SJSA1 (cell line): ENCODE measurements at regions not wholly inside any gene's neighbourhood (a gene's known extent, or its start where the extent isn't known, plus 50 kb on each side); places are given as distances from the start of the nearest gene placed in this dataset.
"Not testable (repeated sequence)": the region's sequence is repeated elsewhere in the genome, so short reads cannot be mapped to it uniquely, and the experiment has no call there.

Experiments used
- DNase-seq, 2 experiments: peaks; one replicate each; pipeline ENCODE4 v3.0.0-alpha.2; 2015 to 2020; ENCODE audit warnings: low spot score in 2 of 2, low read depth in 1 of 2
- H3K27ac ChIP-seq: fragments of 250-450 bp; sonication (Bioruptor Pico); 2 replicates; pipeline ENCODE4 v1.5.1; 2020; ENCODE audit warnings: mild to moderate bottlenecking, moderate library complexity
- H3K27me3 ChIP-seq: fragments of 250-450 bp; sonication (Bioruptor Pico); replicated peaks from 2 replicates; pipeline ENCODE4 v1.5.1; 2020; ENCODE audit warnings: mild to moderate bottlenecking, moderate library complexity
- H3K36me3 ChIP-seq: fragments of 250-450 bp; sonication (Bioruptor Pico); 2 replicates; pipeline ENCODE4 v1.5.1; 2020; ENCODE audit warnings: mild to moderate bottlenecking
- H3K4me1 ChIP-seq: fragments of 250-450 bp; sonication (Bioruptor Pico); replicated peaks from 2 replicates; pipeline ENCODE4 v1.6.1; 2021; ENCODE audit warnings: mild to moderate bottlenecking
- H3K4me3 ChIP-seq: fragments of 250-450 bp; sonication (Bioruptor Pico); 2 replicates; pipeline ENCODE4 v1.5.1; 2020; ENCODE audit warnings: mild to moderate bottlenecking
- H3K9me3 ChIP-seq: fragments of 250-450 bp; sonication (Bioruptor Pico); replicated peaks from 2 replicates; pipeline ENCODE4 v1.5.1; 2020; ENCODE audit warnings: mild to moderate bottlenecking

DNA sequence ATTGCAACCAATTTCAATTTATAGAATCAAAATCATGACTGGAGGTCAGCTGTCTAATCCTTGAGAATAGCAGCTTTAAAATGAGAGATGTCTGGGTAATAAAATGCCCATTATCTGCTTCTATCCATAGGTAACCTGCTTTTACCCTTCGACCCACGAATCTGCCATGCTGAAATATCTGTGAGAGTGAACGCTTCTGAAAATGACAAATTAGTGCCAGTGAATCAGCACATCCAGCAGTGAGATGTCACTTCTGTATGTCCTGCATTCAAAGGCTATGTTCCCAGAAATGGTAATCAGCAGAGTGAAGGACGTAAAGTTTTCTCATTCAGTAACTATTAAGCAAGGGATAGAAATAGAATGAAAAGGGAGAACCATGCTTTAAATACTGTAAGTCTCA, 532.4 kb upstream of the ITGA1 start:
- Histone ChIP-seq H3K9me3 (no peaks in the 10 kb centered on the region), H3K27me3 (no peaks in the 10 kb centered on the region), H3K4me3 (no peak overlapping the region), H3K4me1 (no peaks in the 10 kb centered on the region), H3K27ac (no peak overlapping the region), H3K36me3 (no peaks in the 10 kb centered on the region)
- no peak for DNase-seq

DNA sequence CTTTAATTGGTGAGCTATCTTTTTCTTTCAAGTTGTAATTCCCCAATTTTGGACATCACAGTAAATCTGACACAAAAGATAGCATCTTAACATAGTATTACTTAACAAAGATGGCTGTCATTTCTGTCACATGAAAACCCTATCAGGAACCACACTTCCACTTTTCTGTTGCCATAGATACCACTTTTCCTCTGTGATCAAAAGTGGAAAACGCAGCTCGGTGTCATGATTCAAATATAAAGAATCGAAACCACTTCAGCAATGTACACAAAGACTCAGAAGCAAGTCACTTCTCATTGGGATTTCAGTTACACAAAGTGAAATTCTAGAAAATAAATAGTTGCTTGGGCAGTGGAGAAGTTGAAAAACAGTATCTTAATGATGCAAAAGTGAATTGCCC, 524.9 kb upstream of the ITGA1 start:
- Histone ChIP-seq H3K27ac (no peak overlapping the region), H3K36me3 (no peaks in the 10 kb centered on the region), H3K4me3 (no peak overlapping the region), H3K9me3 (no peaks in the 10 kb centered on the region), H3K4me1 (no peaks in the 10 kb centered on the region), H3K27me3 (no peaks in the 10 kb centered on the region)
- DNase-seq: no peak

DNA sequence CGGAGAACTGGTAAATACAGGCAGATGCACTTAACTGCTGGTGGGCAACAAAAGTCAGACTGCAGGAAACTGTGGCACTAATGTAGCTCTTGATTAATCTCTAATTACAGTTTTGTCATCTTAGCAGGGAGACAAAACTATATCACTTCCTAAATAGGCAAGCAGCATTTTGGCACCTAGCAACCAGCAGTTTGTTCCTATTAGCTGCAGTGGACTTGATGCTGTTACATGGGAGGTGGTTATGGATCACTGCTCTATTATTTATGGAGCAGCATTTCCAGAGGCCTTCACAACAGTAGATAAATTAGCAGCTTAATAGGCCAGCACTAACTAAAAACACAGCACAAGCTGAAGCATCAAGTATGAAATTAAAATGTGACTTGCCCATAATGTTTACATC, 518.3 kb upstream of the ITGA1 start:
- no peak for DNase-seq
- Histone ChIP-seq H3K4me3 (no peak overlapping the region), H3K9me3 (no peaks in the 10 kb centered on the region), H3K4me1 (no peaks in the 10 kb centered on the region; the same call in 1 of the 2 replicates), H3K27ac (no peak overlapping the region), H3K27me3 (no peaks in the 10 kb centered on the region; the same call in 1 of the 2 replicates), H3K36me3 (no peaks in the 10 kb centered on the region)

GRCh38 chr5:52269859-52270258, 517.9 kb upstream of the ITGA1 start:
- no peaks in the 10 kb centered on the region for H3K36me3 ChIP-seq
- DNase-seq: no peak
- no peak overlapping the region for H3K27ac ChIP-seq
- H3K27me3 ChIP-seq: no peaks in the 10 kb centered on the region; the same call in 1 of the 2 replicates
- H3K4me1 ChIP-seq: no peaks in the 10 kb centered on the region; the same call in 1 of the 2 replicates
- H3K9me3 ChIP-seq: no peaks in the 10 kb centered on the region
- no peak overlapping the region for H3K4me3 ChIP-seq

- H3K4me1 ChIP-seq: no peaks in the 10 kb centered on the region
Measured at GRCh38 chr5:52275639-52276038, 512.1 kb upstream of the ITGA1 start.

DNA sequence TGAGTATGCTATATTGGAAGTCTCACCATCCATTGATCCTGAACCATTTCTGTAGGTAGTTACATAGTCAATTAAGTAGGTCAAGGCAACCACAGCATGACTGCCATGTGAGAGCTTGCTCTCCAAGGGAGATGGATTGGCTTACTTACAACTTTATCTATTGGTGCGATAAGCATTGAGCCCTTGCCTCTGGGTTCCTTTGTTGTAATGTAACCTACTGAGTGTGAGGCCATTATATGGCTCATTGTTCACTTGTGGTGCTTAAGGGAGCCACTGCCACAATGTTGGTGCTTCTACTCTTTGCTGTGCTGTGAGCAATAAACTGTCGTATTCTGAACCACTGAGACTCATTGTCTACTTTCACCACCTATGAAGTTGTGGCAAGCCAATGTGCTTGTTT, 510.6 kb upstream of the ITGA1 start:
- DNase-seq: no peak

More at GRCh38 chr5:52275639-52276038, 512.1 kb upstream of the ITGA1 start:
- Histone ChIP-seq H3K4me3 (no peak overlapping the region), H3K27me3 (no peaks in the 10 kb centered on the region; the same call in 1 of the 2 replicates), H3K27ac (no peak overlapping the region), H3K36me3 (no peaks in the 10 kb centered on the region), H3K9me3 (no peaks in the 10 kb centered on the region)
- no peak for DNase-seq

GRCh38 chr5:52282647-52283046, 505.1 kb upstream of the ITGA1 start:
- Histone ChIP-seq H3K4me3 (no peak overlapping the region), H3K27ac (no peak overlapping the region), H3K9me3 (no peaks in the 10 kb centered on the region), H3K4me1 (no peaks in the 10 kb centered on the region), H3K36me3 (no peaks in the 10 kb centered on the region), H3K27me3 (no peaks in the 10 kb centered on the region)
- DNase-seq: no peak

More for the DNA sequence above, 510.6 kb upstream of the ITGA1 start:
- Histone ChIP-seq H3K27ac (no peak overlapping the region), H3K4me1 (no peaks in the 10 kb centered on the region), H3K36me3 (no peaks in the 10 kb centered on the region), H3K4me3 (no peak overlapping the region), H3K27me3 (no peaks in the 10 kb centered on the region; the same call in 1 of the 2 replicates), H3K9me3 (no peaks in the 10 kb centered on the region)

GRCh38 chr5:52283221-52283620, 504.5 kb upstream of the ITGA1 start:
- no peak for DNase-seq
- Histone ChIP-seq H3K27me3 (no peaks in the 10 kb centered on the region), H3K4me3 (no peak overlapping the region), H3K4me1 (no peaks in the 10 kb centered on the region), H3K27ac (no peak overlapping the region), H3K36me3 (no peaks in the 10 kb centered on the region), H3K9me3 (no peaks in the 10 kb centered on the region)

DNA sequence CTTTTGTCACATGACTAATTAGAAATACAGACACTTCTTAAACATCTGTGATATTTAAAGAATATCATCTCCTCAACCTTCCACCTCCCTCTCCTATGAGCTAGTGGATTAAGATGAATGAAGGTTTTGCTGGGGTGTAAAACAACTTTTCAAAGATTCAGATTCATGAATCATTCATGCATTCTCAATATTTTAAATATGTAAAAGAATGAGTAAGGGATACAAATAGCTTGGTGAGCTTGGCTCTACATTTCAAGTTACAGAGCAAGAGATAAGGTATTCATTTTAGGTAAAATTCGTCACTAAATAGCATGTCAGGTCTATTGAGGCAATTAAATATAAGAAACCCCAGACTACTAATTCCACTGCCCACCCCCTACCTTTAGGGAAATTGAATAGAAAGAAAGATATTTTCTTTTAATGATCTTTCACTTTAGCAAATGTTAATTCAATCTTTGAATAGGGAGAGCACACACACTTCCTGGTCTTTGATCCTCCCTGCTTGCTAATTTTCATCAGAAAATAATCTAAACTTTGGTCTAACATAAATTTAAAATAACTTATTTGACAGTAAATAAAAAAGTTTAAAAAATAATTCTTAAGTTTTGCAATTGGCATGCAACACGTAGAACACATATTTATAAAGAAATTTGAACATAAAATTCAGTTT, 486.9 kb upstream of the ITGA1 start:
- Histone ChIP-seq H3K9me3 (no peaks in the 10 kb centered on the region), H3K36me3 (no peaks in the 10 kb centered on the region), H3K27ac (no peak overlapping the region), H3K4me1 (no peaks in the 10 kb centered on the region), H3K4me3 (no peak overlapping the region), H3K27me3 (no peaks in the 10 kb centered on the region)
- no peak for DNase-seq

DNA sequence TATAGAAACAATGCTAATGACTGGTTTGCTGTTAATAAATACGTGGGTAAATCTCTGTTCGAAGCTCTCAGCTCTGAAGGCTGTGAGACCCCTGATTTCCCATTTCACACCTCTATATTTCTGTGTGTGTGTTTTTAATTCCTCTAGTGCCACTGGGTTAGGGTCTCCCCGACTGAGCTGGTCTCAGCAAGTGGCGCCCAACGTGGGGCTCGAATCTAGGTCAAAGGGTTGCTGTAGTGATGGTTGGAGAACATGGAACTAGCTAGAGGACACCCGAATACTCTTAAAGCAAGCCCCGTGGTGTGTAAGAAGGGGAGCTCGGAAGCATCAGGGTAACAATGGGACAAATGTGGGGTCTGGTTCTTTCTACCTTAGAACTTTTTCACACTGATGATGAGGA, 482.9 kb upstream of the ITGA1 start:
- not testable (repeated sequence) for H3K4me3 ChIP-seq, H3K27ac ChIP-seq, H3K36me3 ChIP-seq, H3K9me3 ChIP-seq, H3K4me1 ChIP-seq, DNase-seq, H3K27me3 ChIP-seq

- no peak for DNase-seq
- Histone ChIP-seq H3K9me3 (no peaks in the 10 kb centered on the region), H3K4me3 (no peak overlapping the region), H3K27ac (no peak overlapping the region), H3K4me1 (no peaks in the 10 kb centered on the region), H3K36me3 (no peaks in the 10 kb centered on the region), H3K27me3 (no peaks in the 10 kb centered on the region)
Measured at GRCh38 chr5:52328220-52328806, 459.4 kb upstream of the ITGA1 start.

DNA sequence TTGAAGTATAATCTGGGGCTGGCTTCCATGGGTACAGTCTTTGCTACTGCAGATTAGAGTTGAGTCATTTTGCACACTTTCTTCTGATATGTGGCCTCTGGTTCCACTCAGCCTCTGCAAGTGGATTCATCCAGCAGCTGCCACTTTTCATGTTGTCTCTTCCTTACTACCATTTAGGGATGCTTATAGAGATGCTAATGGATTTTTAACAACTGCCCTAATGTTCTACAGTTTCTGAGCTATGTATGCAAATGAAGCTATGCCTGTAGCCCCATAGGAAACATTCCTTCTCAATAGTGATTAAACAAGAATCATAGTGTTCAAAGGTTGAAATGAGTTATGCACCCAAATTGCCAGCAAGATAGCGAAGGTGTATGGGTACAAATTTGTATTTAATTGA, 456.0 kb upstream of the ITGA1 start:
- no peak overlapping the region for H3K27ac ChIP-seq
- H3K36me3 ChIP-seq: no peaks in the 10 kb centered on the region
- no peak overlapping the region for H3K4me3 ChIP-seq
- no peaks in the 10 kb centered on the region for H3K4me1 ChIP-seq
- no peak for DNase-seq
- no peaks in the 10 kb centered on the region for H3K27me3 ChIP-seq
- H3K9me3 ChIP-seq: no peaks in the 10 kb centered on the region

DNA sequence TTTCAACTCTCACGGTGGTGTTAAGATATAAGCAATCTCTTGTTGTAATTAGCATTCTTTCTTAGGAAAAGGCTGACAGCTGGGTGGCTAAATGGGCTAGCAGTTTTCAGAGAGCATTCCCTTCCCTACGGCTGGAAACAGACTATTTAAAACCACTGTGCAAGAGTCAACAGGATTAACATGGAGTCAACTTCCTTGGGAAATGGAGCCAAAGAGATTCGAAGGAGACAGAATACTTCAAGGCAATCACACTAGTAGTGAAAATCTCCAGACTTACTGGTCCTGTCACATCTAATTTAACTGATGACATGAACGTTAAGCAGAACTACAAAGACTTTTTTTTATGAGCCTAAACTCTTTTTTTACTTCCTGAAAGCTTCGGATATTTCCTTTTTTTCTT, 453.3 kb upstream of the ITGA1 start:
- DNase-seq: no peak
- H3K36me3 ChIP-seq: no peaks in the 10 kb centered on the region
- no peak overlapping the region for H3K4me3 ChIP-seq
- H3K27me3 ChIP-seq: no peaks in the 10 kb centered on the region
- H3K4me1 ChIP-seq: no peaks in the 10 kb centered on the region
- no peak overlapping the region for H3K27ac ChIP-seq
- H3K9me3 ChIP-seq: no peaks in the 10 kb centered on the region

DNA sequence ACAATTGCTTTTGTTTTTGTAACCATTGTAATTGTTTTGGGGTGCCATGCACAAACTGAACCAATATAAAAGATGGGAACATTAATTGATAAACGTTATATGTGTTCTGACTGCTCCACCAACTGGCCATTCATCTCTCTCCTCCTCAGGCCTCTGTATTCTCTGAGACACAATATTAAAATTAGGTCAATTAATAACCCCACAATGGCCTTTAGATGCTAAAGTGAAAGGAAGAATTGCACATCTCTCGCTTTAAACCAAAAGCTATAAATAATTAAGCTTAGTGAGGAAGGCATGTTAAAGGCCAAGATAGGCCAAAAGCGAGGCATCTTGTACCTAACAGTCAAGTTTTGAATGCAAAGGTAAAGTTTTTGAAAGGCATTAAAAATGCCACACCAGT, 448.4 kb upstream of the ITGA1 start:
- Histone ChIP-seq H3K27ac (no peak overlapping the region), H3K9me3 (no peaks in the 10 kb centered on the region), H3K4me1 (no peaks in the 10 kb centered on the region), H3K27me3 (no peaks in the 10 kb centered on the region; the same call in 1 of the 2 replicates), H3K4me3 (no peak overlapping the region), H3K36me3 (no peaks in the 10 kb centered on the region)
- no peak for DNase-seq

GRCh38 chr5:52342361-52342760, 445.4 kb upstream of the ITGA1 start:
- DNase-seq: no peak
- no peak overlapping the region for H3K4me3 ChIP-seq
- H3K27me3 ChIP-seq: no peaks in the 10 kb centered on the region; the same call in 1 of the 2 replicates
- no peak overlapping the region for H3K27ac ChIP-seq
- H3K36me3 ChIP-seq: no peaks in the 10 kb centered on the region
- no peaks in the 10 kb centered on the region for H3K9me3 ChIP-seq
- no peaks in the 10 kb centered on the region for H3K4me1 ChIP-seq
